ENCODE measurements at regions not wholly inside any gene's neighbourhood (a gene's known extent, or its start where the extent isn't known, plus 50 kb on each side); places are given as distances from the start of the nearest gene placed in this dataset.
"Not testable (repeated sequence)": the region's sequence is repeated elsewhere in the genome, so short reads cannot be mapped to it uniquely, and the experiment has no call there.

DNA sequence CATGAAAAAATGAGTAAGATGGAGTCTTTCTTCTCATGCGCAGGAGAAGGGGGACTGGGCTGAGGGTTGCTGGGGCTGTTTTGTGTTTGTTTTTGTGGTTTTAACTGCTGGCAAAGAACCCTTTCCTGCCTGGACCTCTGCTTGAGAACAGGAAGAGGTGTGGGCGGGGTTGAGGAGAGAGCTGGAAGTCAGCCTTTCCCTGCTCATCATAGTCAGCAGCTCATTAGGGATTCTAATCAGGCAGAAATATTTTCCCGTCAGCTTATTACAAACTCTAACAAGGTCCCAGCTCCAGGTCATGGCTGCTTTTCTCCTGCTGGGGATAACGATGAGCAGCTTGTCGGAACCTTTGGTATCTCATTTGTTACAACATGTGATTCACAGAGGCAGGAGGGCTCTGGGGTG is 185.0 kb upstream of the NRXN3 start:
- no peak for DNase-seq

DNA sequence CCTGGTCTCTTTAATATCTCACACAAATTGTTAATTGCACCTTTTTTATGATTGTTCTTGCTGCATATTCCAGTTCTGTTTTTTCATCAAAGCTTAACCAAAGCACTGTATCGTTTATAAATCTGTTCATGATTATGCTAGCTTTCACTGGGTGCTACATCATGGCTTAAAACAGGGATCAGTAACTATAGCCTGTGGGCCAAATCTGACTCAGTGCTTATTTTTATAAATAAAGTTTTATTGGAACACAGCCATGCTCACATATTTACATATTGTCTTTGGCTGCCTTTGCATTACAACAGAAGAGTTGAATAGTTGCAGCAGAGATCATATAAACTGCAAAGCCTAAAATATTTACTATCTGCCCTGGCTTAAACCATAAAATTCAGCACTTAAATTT is 183.4 kb upstream of the NRXN3 start:
- no peak for DNase-seq

DNA sequence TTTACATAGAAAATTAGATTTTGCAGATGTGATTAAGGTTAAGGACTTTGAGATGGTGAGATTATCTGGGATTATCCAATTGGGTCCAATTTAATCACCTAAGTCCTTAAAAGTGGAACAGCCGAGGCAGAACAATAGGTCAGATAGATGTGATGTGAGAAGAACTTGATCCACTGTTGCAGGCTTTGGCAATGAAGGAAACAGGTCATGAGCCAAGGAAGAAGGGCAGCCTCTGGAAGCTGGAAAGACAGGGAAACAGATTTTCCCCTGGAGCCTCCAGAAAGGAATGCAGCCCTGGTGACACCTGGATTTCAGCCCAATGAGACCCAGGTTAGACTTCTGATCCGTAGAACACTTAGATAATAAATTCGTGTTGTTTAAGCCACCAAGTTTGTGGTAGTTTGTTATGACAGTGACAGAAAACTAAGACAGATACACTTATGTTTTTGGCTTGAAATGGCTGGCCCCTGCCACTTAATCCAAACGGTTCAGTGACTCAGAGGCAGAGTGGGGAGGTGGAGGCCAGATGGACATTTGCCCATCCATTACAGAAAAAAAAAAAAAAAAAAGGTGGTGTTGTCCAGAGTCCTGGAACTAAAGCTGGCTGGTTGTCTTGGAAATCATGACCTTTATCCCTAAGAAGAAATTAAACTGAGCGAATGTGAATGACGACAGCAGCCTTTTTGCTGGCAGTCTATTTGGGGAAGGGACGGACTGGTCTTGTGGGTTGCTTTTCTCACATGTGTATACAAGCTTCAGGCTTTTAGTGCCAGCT is 181.9 kb upstream of the NRXN3 start:
- no peak for DNase-seq

DNA sequence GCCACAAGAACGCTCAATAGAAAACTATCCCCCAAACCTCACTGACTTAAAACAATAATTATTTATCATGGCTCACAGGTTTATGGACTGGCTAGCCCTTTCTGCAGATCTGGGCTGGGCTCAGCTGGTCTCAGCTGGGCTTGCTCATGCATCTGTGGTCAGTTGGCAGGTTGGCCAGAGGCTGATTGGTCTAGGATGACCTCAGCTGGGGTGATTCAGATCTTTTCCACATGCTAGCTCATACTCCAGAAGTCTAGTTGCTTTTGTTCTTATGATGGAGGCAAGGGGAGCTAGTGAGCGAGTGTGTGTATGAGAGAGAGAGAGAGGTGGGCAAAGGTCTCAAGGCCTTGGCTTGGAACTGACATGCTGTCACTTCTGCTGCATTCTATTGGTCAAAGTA is 181.2 kb upstream of the NRXN3 start:
- no peak for DNase-seq

DNA sequence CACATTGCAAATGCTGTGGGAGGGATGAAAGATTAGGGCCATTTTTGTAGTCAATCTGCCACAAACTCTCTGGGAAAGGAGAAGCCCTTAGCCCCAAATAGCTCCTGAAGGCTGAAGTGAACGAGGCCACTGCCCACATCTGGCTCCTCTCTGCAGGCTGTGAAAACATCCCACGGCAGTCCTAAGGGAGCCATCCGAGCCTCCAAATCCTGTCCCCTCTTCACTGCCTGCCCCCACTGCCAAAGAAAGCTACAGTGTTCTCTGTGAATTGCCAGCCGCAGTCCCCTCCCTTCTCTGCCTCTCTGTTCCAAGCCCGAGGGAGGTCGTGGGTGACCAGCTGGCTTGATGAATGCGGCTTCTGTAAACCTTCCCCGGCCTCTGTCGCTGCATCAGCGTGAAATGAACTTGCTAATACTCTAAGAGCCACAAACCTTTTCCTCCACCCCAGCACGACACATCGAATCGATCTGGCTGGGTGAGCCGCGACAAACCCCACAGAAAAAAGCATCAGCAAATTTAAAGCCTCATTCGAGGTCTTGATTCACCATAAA is 180.7 kb upstream of the NRXN3 start:
- DNase-seq, result no peak

DNA sequence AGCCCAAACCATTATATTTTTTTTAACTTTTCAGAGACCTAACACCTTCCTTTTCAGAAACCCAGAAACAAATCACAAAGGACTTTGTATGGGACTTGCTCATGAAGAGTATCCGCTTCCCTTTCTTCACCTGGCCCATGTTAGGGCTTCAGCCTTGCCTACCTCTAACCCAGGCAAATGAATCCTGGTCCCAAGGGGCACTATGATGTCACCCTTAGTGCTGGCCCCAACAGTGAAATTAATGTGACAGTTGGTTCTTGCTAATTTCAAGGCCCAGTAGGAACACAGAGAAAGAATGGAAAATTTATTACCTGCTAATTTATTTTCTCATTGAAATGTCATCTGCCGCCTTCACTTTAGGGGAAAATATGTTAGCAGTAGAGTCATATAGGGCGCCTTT is 179.8 kb upstream of the NRXN3 start:
- no peak for DNase-seq

DNA sequence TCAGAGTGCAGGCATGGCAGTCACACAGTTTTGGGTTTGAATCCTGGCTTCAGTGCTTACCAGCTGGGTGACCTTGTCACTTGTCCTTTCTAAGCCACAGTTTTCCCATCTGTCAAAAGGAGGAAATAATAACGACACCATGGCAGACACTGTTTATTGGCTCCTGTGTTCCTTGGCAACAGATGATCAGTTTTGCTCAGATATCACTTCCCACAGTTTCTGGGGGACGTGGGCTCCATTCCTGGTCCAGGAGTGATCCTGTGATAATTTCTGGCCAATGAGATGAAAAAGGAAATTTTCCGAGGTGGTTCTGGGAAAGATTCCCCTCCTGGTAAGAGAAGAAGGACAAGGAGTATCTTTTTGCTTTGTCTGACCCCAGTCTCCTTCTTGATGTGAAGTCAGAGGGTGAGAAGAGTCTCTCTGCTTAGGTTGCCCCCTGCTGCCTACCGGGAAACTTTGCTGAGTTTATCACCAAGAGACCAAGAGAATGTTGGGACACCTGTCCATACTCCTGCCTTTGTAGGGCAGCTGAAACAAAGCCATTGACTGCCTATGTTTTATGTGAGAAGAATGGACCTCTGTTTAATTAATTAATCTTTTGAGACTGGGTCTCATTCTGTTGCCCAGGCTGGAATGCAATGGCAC is 178.9 kb upstream of the NRXN3 start:
- no peak for DNase-seq

DNA sequence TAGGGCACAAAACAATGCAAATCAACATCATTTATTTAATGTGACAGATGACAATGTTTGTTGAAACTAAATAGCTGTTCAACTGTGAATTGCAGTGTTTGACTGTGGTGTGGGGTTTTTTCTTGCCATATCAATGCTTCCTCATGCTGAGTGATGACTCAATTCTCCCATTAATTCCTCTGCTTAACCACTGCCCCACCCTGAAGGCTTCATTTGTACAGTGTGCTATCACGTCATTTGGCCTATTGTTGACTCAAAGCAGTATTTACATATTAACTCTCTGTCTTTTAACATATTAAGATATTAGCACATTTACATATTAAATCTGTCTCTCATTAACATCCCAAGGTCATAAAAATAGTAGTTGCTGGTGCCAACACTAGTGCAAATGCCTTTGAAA is 164.8 kb upstream of the NRXN3 start:
- DNase-seq, result no peak

DNA sequence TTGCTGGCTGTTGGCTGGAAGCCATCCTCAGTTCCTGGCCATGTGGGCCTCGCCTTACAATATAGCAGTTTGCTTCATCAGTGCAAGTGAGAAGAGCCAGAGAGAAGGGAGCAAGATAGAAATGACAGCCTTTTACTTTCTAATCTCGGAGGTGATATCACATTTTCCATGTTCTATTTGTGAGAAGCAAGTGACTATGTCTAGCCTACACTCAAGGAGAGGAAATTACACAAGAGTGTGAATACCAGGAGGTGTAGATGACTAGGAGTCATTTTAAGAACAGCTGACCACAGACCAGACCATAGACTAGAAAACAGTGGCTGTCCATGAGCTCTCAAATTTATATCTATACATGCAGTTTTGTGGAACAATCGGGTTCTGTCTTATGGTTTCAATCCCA is 163.0 kb upstream of the NRXN3 start:
- no peak for DNase-seq

DNA sequence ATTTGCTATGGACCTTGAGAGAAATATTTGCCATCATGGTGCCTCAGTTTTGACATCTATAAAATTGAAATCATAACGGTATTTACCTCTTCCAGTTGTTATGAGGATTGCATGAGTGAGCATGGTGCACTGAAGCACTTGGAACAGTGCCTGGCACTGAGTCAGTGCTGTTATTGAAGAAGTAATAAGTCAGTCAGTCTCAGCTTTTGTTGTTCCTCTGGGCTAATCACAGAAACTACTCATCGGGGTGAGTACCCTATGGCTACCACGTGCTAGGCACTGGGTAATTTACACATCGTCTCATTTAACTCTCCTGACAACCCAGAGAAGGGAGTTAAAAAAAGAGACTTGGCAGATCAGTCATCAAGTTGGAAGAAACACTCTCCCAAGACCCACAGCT is 159.5 kb upstream of the NRXN3 start:
- DNase-seq, result no peak

DNA sequence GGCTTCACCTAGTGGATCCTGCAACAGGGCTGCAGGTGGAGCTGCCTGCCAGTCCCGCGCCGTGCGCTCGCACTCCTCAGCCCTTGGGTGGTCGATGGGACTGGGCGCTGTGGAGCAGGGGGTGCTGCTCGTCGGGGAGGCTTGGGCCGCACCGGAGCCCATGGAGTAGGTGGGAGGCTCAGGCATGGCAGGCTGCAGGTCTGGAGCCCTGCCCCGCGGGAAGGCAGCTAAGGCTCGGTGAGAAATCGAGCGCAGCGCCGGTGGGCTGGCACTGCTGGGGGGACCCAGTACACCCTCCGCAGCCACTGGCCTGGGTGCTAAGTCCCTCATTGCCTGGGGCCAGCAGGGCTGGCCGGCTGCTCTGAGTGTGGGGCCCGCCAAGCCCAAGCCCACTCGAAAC is 156.3 kb upstream of the NRXN3 start:
- DNase-seq, result not testable (repeated sequence)

DNA sequence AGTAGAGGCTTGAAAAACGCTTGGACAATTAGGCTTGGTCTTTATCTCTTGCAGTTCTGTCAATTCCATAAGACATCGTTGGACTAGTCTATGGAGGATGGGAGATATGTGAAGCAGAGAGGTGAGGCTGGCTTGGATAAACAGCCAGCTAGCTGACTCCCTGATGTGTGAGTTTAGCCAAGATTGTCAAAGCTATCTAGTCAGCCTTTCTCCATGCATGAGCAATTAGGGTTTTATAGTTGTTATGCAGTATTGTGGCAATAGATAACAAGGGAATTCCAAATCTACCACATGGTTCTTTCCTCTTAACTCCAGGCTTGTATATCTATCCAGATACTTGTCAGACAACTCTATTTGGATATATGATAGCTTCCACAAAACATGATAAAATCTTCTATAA is 153.6 kb upstream of the NRXN3 start:
- no peak for DNase-seq

DNA sequence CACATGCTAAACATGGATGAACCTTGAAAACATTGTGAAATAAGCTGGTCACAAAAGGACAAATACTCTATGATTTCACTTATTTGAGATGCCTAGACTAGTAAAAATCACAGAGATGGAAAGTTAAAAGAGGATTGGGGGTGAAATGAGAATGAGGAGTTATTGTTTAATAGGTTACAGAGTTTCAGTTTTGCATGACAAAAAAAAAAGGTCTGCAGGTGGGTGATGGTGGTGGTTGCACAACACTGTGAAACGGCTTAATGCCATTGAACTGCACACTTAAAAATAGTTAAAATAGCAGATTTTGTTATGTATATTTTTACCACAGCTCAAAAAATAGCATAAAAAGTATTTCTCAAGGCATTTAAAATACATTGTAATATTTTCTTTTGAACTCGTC is 151.9 kb upstream of the NRXN3 start:
- no peak for DNase-seq

DNA sequence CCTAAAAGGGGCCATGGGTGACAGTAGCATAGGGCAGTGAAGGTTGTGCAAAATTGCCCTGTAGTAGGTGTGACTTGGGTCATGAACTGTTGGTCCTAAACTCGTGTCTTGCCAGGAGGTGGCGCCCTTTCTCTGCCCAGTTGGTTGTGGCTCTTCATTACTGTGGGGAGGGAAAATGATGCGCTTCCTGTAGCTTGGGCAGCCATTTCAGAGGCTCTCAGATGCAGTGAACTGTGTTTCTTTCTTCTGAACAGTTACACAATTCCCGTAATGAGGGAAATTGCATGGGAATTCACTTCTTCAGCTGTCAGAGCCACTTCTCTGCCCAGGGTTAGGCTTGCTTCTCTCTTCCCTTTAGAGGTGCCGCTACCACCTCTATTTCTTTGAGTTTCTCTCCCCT is 148.1 kb upstream of the NRXN3 start:
- DNase-seq, result peak; percentile 9

DNA sequence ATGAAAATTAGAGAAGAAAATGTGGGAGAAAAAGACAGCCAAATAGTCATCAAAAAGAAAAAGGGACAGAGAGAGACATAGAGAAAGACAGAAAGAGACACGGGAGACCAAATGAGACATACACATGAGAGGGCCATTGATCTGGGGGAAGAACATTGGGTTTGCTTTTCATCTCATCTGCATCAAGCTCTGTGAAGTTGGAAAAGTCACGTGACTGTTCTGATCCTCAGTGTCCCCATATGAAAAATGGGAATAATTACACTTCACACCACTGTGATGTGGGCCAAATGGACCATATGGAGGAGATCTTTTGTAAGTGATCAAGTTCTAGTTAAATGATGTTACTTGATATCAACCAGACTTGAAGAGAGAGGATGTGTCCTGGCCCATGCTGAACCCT is 147.1 kb upstream of the NRXN3 start:
- no peak for DNase-seq

DNA sequence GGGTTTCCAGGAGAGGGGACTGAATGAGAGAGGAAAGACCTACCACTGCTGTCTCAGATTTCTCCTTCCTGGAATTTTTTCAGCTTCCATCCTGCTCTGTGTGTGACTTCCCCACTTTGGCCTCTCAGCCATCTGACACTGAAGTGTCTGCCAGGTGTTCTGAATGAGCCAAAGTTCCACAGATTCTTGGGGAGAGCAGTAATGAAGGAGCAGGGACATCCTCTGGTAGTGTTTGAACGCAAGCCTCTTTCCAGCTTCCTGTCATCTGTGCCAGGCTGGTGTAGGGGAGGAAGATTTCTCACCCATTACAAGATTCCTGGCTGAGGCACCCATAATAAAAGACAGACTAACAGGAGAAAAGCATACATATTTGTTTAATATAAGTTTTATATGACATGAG is 141.7 kb upstream of the NRXN3 start:
- no peak for DNase-seq

DNA sequence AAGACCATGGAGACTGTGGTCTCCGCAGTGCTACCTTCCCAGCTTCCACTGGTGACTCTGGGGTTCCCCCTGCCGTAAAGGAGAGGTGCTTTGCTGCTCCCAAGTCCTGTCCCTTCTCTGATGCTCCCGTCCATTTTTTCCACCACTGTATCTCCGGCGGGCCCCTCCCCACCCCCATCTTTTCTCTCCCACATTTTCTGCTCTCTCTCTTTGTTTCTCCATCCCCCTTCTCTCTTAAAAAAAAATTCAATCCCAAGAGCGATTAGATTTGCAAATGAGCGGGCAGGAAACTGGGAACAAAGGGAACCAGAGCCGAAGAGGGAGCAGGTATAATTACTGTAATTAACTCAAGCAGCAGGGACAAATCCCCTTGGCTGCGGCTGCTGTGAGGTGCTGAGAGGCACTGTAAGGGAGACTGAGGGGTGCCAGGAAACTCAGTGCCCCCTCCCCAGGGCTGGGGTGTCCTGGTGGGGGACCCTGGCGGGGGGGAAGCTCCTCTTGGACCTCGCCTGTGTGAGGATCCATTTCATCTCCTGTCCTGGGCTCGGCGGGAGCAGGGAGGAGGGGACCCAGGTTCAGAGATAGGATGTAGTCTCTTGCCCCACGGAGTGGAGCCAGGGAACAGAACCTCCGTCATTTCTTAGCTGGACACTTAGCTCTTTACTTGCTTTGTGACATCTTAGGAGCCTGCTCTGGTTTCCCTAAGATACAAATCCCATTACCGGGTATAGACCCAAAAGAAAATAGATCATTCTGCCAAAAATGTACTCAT is 140.4 kb upstream of the NRXN3 start:
- DNase-seq, result no peak

DNA sequence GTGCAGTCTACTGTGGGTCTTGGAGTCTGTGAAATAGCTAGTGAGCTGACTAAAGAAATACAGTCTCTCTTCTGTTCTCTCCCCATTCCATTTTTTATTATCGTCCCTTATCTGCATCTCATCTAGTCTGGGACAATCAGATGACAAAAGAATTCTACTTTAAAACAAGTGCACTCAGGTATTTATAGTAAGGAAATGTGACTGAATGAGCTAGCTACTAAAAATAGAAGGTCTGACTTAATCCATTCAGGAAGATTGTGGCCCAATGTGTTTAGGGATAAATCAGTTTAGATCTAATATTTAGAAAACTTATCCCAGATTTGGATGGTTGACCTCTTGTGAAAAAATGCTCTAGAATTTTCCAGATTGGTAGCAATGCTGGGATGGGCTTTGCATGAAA is 126.8 kb upstream of the NRXN3 start:
- DNase-seq, result no peak

DNA sequence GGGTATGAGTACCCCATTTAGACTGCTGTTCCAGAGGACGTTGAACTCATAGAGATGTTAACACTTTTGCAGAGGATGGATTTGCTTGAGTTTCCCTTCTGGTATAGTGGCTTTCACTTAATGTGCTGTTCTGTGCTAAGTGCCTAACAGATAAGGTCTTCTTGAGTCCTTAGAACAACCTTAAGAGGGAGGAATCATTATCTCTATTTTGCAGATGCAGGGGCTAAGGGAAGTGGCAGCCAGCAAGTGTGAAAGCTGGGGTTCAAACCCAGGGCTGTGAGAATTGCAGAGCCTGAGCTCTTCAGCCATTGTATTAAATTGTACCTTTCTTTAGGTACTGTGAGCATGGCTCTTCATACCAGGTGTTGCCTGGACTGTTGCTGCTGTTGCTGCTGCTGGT is 122.1 kb upstream of the NRXN3 start:
- no peak for DNase-seq

DNA sequence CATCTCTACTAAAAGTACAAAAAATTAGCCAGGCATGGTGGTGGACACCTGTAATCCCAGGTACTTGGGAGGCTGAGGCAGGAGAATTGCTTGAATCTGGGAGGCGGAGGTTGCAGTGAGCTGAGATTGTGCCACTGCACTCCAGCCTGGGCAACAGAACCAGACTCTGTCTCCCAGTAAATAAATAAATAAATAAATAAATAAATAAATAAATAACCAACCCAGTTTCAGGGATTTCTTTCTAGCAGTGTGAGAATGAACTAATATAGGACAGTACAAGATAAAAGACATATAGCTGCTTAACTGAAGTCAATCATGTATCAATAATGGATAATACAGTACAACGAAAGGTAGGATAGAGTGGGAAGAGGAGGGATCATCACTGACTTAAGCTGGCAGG is 113.3 kb upstream of the NRXN3 start:
- not testable (repeated sequence) for DNase-seq

DNA sequence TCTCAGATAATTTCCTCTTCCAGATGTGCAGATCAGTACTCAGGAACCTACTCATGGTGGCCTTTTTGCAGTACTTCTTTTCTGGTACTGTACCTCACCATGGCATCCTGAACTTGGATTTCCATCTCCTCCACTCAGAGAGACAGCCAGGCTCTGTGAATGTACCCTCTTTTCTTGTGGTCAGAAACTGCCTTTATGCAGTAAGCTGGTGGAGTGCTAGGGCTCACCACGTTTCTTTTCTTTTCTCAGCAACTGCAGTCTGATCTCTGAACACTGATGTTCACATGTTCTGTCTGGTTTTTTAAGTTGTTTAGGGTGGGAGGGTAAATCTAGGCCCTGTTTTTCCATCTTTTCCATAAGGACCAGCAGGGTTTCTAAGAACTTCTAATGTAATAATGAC is 99.8 kb upstream of the NRXN3 start:
- DNase-seq, result no peak

DNA sequence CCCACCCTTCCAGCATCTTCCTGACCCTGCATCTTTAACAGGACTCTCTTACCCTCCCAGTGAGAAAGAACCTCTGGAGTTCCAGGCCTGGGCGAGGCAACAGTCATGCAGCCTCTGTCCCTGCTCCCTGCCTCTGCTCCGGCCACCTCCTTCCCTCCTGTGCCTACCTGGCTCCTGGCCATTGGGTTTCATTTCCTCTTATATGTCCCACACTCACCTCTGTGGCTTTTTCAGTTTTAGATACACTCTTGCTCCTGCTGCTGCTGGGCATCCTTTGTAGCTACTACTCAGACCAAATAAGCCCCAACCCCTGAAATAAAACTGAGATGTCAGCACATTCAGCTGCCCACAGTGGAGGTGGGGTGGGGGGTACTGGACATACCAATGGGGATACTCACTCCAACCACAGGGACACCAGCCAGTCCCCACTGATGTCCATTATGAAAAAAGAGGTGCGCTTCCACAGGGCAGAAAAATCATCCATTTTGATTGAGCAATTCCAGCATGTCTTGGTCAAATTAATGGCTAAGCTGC is 99.1 kb upstream of the NRXN3 start:
- no peak for DNase-seq

DNA sequence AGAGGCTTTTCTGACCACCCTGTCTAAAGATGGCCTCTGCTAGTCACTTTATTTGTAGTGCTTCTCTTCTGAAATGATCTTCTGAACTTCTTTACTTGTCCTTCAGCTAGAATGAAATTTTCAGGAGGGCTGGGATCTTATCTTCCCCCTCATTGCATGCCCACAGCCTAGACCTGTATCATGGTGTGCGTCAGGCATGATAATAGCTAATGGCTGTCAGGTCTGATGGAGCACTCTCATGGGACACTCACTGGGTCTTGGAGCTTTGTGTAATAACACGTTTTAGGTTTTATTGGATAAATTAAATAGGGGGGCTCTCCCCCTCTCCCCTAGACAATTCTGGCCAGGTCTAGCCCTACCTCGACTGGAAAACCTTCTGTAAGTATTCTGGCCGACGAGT is 97.1 kb upstream of the NRXN3 start:
- DNase-seq, result no peak

DNA sequence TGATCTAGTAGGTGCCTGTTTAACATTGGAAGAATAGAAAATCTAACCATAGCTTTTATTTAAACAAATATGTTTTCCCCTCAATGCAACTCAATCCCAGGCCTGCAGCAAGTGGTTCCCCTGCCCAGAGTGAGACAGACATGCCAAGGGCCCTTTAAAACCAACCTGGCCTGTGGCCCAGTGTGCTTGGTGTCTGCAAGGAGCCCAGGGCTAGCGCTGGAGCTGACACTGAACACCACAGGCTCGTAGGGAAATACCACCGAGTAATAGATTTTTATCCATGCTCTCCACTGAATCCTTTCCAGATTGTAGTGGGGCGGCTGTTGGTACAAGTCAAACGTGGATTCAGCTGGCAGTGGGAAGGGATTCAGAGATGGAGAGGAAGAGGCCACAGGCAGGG is 95.6 kb upstream of the NRXN3 start:
- peak; percentile 56 for DNase-seq
